HEK293 (cell line): ENCODE measurements at regions not wholly inside any gene's neighbourhood (a gene's known extent, or its start where the extent isn't known, plus 50 kb on each side); places are given as distances from the start of the nearest gene placed in this dataset.

Experiments
- CTCF ChIA-PET: fragments of 350-600 bp; formaldehyde crosslinking; extraction: SDS; loops from one replicate; lab custom pipeline; 2021; ENCODE audit warnings: antibody characterized with exemption; lab: Yijun Ruan, JAX
- POLR2A ChIA-PET: fragments of 300-600 bp; formaldehyde crosslinking; extraction: SDS; loops from one replicate; lab custom pipeline; 2020; ENCODE audit warnings: antibody characterized with exemption, inconsistent platforms; lab: Yijun Ruan, JAX
- H3K27ac ChIP-seq: fragments of 200-500 bp; sonication (Bioruptor generic); 2 replicates; pipeline ENCODE4 v1.5.1; 2014; ENCODE audit warnings: low read depth, low read length, control low read depth, inconsistent platforms; ENCODE audit errors: extremely low read depth
- H3K36me3 ChIP-seq, 2 experiments: fragments of 200-500 bp in 1 of 2; sonication (Bioruptor generic) in 1 of 2; 1 replicate in 1 of 2; 2 replicates in 1 of 2; pipeline ENCODE4 v1.5.1; 2014 to 2017; ENCODE audit warnings: inconsistent platforms in 2 of 2, low read length in 2 of 2; ENCODE audit not compliant: control insufficient read depth in 2 of 2, insufficient read depth in 1 of 2
- H3K4me1 ChIP-seq: fragments of 200-500 bp; sonication (Bioruptor generic); 2 replicates; pipeline ENCODE4 v1.5.1; 2014; ENCODE audit warnings: mild to moderate bottlenecking, low read length, inconsistent platforms; ENCODE audit not compliant: control insufficient read depth, insufficient read depth
- H3K4me3 ChIP-seq: 2 replicates; pipeline ENCODE4 v1.5.1; 2011; ENCODE audit warnings: low read depth, mild to moderate bottlenecking, control low read depth, low read length, moderate library complexity
- H3K9me3 ChIP-seq: fragments of 200-500 bp; sonication (Bioruptor generic); 2 replicates; pipeline ENCODE4 v1.5.1; 2014; ENCODE audit warnings: low read depth, low read length, inconsistent platforms; ENCODE audit not compliant: control insufficient read depth, insufficient read depth
- KLF10 ChIP-seq: fragments of 450-650 bp; IDR thresholded peaks from 2 replicates; pipeline ENCODE4 v1.5.1; 2018; ENCODE audit warnings: missing biosample characterization, mild to moderate bottlenecking, missing genetic modification characterization
- PRDM1 ChIP-seq: fragments of 450-650 bp; formaldehyde crosslinking; IDR thresholded peaks from 2 replicates; pipeline ENCODE4; 2016; ENCODE audit warnings: missing biosample characterization, missing genetic modification characterization
- PRDM10 ChIP-seq: fragments of 450-650 bp; formaldehyde crosslinking; IDR thresholded peaks from 2 replicates; pipeline ENCODE4 v1.5.1; 2016; ENCODE audit warnings: missing biosample characterization, missing genetic modification characterization
- SP2 ChIP-seq: fragments of 450-650 bp; formaldehyde crosslinking; IDR thresholded peaks from 2 replicates; pipeline ENCODE4 v1.5.1; 2016; ENCODE audit warnings: missing biosample characterization, missing genetic modification characterization
- TRIM28 ChIP-seq: IDR thresholded peaks from 2 replicates; pipeline ENCODE4 v1.6.1; 2011; ENCODE audit warnings: low read length, control low read depth, borderline replicate concordance
- ZNF140 ChIP-seq: fragments of 450-650 bp; formaldehyde crosslinking; IDR thresholded peaks from 2 replicates; pipeline ENCODE4 v1.5.1; 2016; ENCODE audit warnings: missing biosample characterization, missing genetic modification characterization
- ZNF146 ChIP-seq: fragments of 450-650 bp; formaldehyde crosslinking; IDR thresholded peaks from 2 replicates; pipeline ENCODE4 v1.5.1; 2016; ENCODE audit warnings: missing biosample characterization, missing genetic modification characterization
- ZNF155 ChIP-seq: fragments of 450-650 bp; formaldehyde crosslinking; IDR thresholded peaks from 2 replicates; pipeline ENCODE4 v1.5.1; 2016; ENCODE audit warnings: missing biosample characterization, missing genetic modification characterization
- ZNF174 ChIP-seq: fragments of 450-650 bp; formaldehyde crosslinking; IDR thresholded peaks from 2 replicates; pipeline ENCODE4 v1.5.0; 2017; ENCODE audit warnings: missing biosample characterization, mild to moderate bottlenecking, missing genetic modification characterization
- ZNF18 ChIP-seq: fragments of 450-650 bp; formaldehyde crosslinking; IDR thresholded peaks from 2 replicates; pipeline ENCODE4 v1.5.1; 2016; ENCODE audit warnings: missing biosample characterization, missing genetic modification characterization
- ZNF2 ChIP-seq: fragments of 450-650 bp; formaldehyde crosslinking; IDR thresholded peaks from 2 replicates; pipeline ENCODE4 v1.5.1; 2016; ENCODE audit warnings: missing biosample characterization, missing genetic modification characterization
- ZNF26 ChIP-seq: fragments of 450-650 bp; formaldehyde crosslinking; IDR thresholded peaks from 2 replicates; pipeline ENCODE4 v1.5.1; 2016; ENCODE audit warnings: missing biosample characterization, missing genetic modification characterization
- ZNF292 ChIP-seq: fragments of 450-650 bp; formaldehyde crosslinking; IDR thresholded peaks from 2 replicates; pipeline ENCODE4 v1.5.1; 2016; ENCODE audit warnings: low read depth, missing biosample characterization, missing genetic modification characterization, borderline replicate concordance
- ZNF311 ChIP-seq: fragments of 450-650 bp; formaldehyde crosslinking; IDR thresholded peaks from 2 replicates; pipeline ENCODE4 v1.5.1; 2017; ENCODE audit warnings: missing biosample characterization, missing genetic modification characterization, borderline replicate concordance
- ZNF335 ChIP-seq: fragments of 450-650 bp; formaldehyde crosslinking; conservative IDR thresholded peaks from 2 replicates; pipeline ENCODE4 v1.5.1; 2016; ENCODE audit warnings: missing biosample characterization, missing genetic modification characterization
- ZNF350 ChIP-seq: fragments of 450-650 bp; formaldehyde crosslinking; IDR thresholded peaks from 2 replicates; pipeline ENCODE4 v1.5.0; 2017; ENCODE audit warnings: missing biosample characterization, mild to moderate bottlenecking, missing genetic modification characterization
- ZNF394 ChIP-seq: fragments of 450-650 bp; formaldehyde crosslinking; IDR thresholded peaks from 2 replicates; pipeline ENCODE4 v1.5.1; 2016; ENCODE audit warnings: missing biosample characterization, missing genetic modification characterization, mild to moderate bottlenecking, moderate library complexity, borderline replicate concordance
- ZNF423 ChIP-seq: fragments of 450-650 bp; formaldehyde crosslinking; IDR thresholded peaks from 2 replicates; pipeline ENCODE4 v1.5.1; 2016; ENCODE audit warnings: missing biosample characterization, missing genetic modification characterization
- ZNF558 ChIP-seq: fragments of 450-650 bp; formaldehyde crosslinking; IDR thresholded peaks from 2 replicates; pipeline ENCODE4 v1.5.1; 2016; ENCODE audit warnings: missing biosample characterization, missing genetic modification characterization
- ZNF571 ChIP-seq: fragments of 450-650 bp; formaldehyde crosslinking; IDR thresholded peaks from 2 replicates; pipeline ENCODE4 v1.5.0; 2017; ENCODE audit warnings: missing biosample characterization, missing genetic modification characterization
- ZNF596 ChIP-seq: fragments of 450-650 bp; IDR thresholded peaks from 2 replicates; pipeline ENCODE4 v1.5.0; 2018; ENCODE audit warnings: missing biosample characterization, mild to moderate bottlenecking, missing genetic modification characterization, moderate library complexity
- ZNF670 ChIP-seq: fragments of 450-650 bp; formaldehyde crosslinking; IDR thresholded peaks from 2 replicates; pipeline ENCODE4 v1.5.1; 2016; ENCODE audit warnings: missing biosample characterization, missing genetic modification characterization, low read depth
- ZSCAN30 ChIP-seq: fragments of 450-650 bp; IDR thresholded peaks from 2 replicates; pipeline ENCODE4 v1.5.1; 2018; ENCODE audit warnings: missing biosample characterization, mild to moderate bottlenecking, missing genetic modification characterization, moderate library complexity

GRCh38 chr15:62896380-62896866, 146.1 kb upstream of the TPM1 start:
- Histone ChIP-seq H3K4me3 (no peak overlapping the region), H3K27ac (no peak overlapping the region), H3K36me3 (no peaks in the 10 kb centered on the region), H3K9me3 (no peaks in the 10 kb centered on the region), H3K4me1 (0 out of 2 replicates have a peak, but pooled peaks cover 2% of the 10 kb centered on the region)
- ChIA-PET CTCF (interaction anchor here (0.5 to 1.3 kb wide), 3 partner anchors 30 to 151 kb away, joined by 3 to 5 read pairs (median 4); no protein-coding TSS in a partner anchor), POLR2A (interaction anchor here (0.8 to 1.1 kb wide), 3 partner anchors 16 to 147 kb away, joined by 3 read pairs; partner anchors contain the start of gene TPM1)
- TF ChIP-seq ZSCAN30 (tag by site-specific recombination), result no peak

- Histone ChIP-seq H3K36me3 (no peaks in the 10 kb centered on the region), H3K27ac (no peak overlapping the region), H3K4me3 (no peak overlapping the region), H3K9me3 (no peaks in the 10 kb centered on the region), H3K4me1 (0 out of 2 replicates have a peak, but pooled peaks cover 2% of the 10 kb centered on the region)
- POLR2A ChIA-PET, result no interaction called here
- TF ChIP-seq ZNF155 (tag by site-specific recombination) (no peak), ZNF311 (tag by site-specific recombination) (no peak), ZNF292 (tag by site-specific recombination) (no peak), ZNF26 (tag by site-specific recombination) (no peak), ZNF146 (tag by site-specific recombination) (no peak), ZNF2 (tag by site-specific recombination) (no peak), ZNF670 (no peak), ZNF596 (tag by site-specific recombination) (no peak), SP2 (tag by site-specific recombination) (no peak), TRIM28 (no peak), PRDM1 (tag by site-specific recombination) (no peak), ZNF18 (tag by site-specific recombination) (no peak), ZNF571 (tag by site-specific recombination) (no peak)
- CTCF ChIA-PET, result no interaction called here
Measured at GRCh38 chr15:62896969-62897486, 145.5 kb upstream of the TPM1 start.

GRCh38 chr15:62897634-62898033, 144.9 kb upstream of the TPM1 start:
- Histone ChIP-seq H3K27ac (no peak overlapping the region), H3K4me3 (no peak overlapping the region), H3K9me3 (no peaks in the 10 kb centered on the region), H3K4me1 (0 out of 2 replicates have a peak, but pooled peaks cover 2% of the 10 kb centered on the region), H3K36me3 (no peaks in the 10 kb centered on the region)
- ChIA-PET CTCF (no interaction called here), POLR2A (no interaction called here)
- TF ChIP-seq KLF10 (tag by site-specific recombination), result no peak
- no peak for TF ChIP-seq ZNF423 (tag by site-specific recombination)

GRCh38 chr15:62899090-62899493, 143.5 kb upstream of the TPM1 start:
- CTCF ChIA-PET, result no interaction called here
- Histone ChIP-seq H3K4me3 (no peak overlapping the region), H3K9me3 (no peaks in the 10 kb centered on the region), H3K36me3 (no peaks in the 10 kb centered on the region), H3K27ac (no peak overlapping the region), H3K4me1 (0 out of 2 replicates have a peak, but pooled peaks cover 2% of the 10 kb centered on the region)
- POLR2A ChIA-PET, result interaction anchor here (0.8 kb wide), 1 partner anchor 12 kb away, joined by 3 read pairs; no protein-coding TSS in a partner anchor
- no peak for TF ChIP-seq ZNF394
- TF ChIP-seq ZNF350 (tag by site-specific recombination), result no peak
- TF ChIP-seq ZNF174, result no peak
- no peak for TF ChIP-seq PRDM10 (tag by site-specific recombination)
- TF ChIP-seq ZNF558 (tag by site-specific recombination), result no peak
- no peak for TF ChIP-seq ZNF140
- TF ChIP-seq ZNF335 (tag by site-specific recombination), result no peak
